H1 (cell line): ENCODE measurements at regions not wholly inside any gene's neighbourhood (a gene's known extent, or its start where the extent isn't known, plus 50 kb on each side); places are given as distances from the start of the nearest gene placed in this dataset.

Source experiments
- CTCF ChIA-PET: fragments of 300-600 bp; sonication (Branson Sonifier 250); formaldehyde crosslinking; loops from one replicate; lab custom pipeline; 2021; ENCODE audit not compliant: partially characterized antibody; lab: Charles Lee
- POLR2A ChIA-PET: fragments of 300-600 bp; sonication (Branson Sonifier 250); formaldehyde crosslinking; loops from one replicate; lab custom pipeline; 2021; ENCODE audit warnings: inconsistent platforms; ENCODE audit not compliant: partially characterized antibody; lab: Charles Lee
- DNase-seq, 2 experiments: peaks; one replicate each; pipeline versions ENCODE4 v3.0.0 to v3.0.0-alpha.2; 2010 to 2022; ENCODE audit warnings: low spot score in 2 of 2, low read depth in 1 of 2, mixed read lengths in 1 of 2
- FAIRE-seq: peaks from 2 replicates; lab custom pipeline; 2011; peaks lifted over from hg19 to GRCh38; lab: Jason Lieb, UNC
- H2AFZ ChIP-seq: 2 replicates; pipeline ENCODE4 v1.8.1; 2012; ENCODE audit warnings: low read length, inconsistent platforms
- H2AK5ac ChIP-seq: 2 replicates; pipeline ENCODE4 v1.6.1; 2013; ENCODE audit warnings: low read depth, low read length
- H2BK120ac ChIP-seq: replicated peaks from 2 replicates; pipeline ENCODE3; 2013; ENCODE audit warnings: low read depth, low read length, inconsistent platforms
- H2BK12ac ChIP-seq: 2 replicates; pipeline ENCODE4 v1.6.1; 2013; ENCODE audit warnings: low read depth, low read length
- H2BK15ac ChIP-seq: 2 replicates; pipeline ENCODE4 v1.6.1; 2013; ENCODE audit warnings: low read length
- H2BK20ac ChIP-seq: 2 replicates; pipeline ENCODE4 v1.6.1; 2013; ENCODE audit warnings: low read length
- H2BK5ac ChIP-seq: 2 replicates; pipeline ENCODE4 v1.6.1; 2013; ENCODE audit warnings: low read depth, low read length
- H3K14ac ChIP-seq: 2 replicates; pipeline ENCODE4 v1.6.1; 2013; ENCODE audit warnings: inconsistent platforms; ENCODE audit not compliant: insufficient read length
- H3K18ac ChIP-seq: 2 replicates; pipeline ENCODE4 v1.6.1; 2013; ENCODE audit warnings: low read length; ENCODE audit errors: extremely low read depth
- H3K23ac ChIP-seq: 2 replicates; pipeline ENCODE4 v1.6.1; 2013; ENCODE audit warnings: inconsistent platforms; ENCODE audit not compliant: insufficient read length
- H3K23me2 ChIP-seq: 2 replicates; pipeline ENCODE4 v1.6.1; 2013; ENCODE audit warnings: low read depth, low read length
- H3K27ac ChIP-seq: 2 replicates; pipeline ENCODE4 v1.6.1; 2011; ENCODE audit warnings: low read depth, low read length, inconsistent platforms
- H3K27me3 ChIP-seq, 4 experiments: replicated peaks in 1 of 4; 1 replicate in 1 of 4; 2 replicates in 3 of 4; pipeline versions ENCODE4 v1.6.1 to v1.8.1; 2011 to 2013; ENCODE audit warnings: low read length in 3 of 4, mild to moderate bottlenecking in 3 of 4, inconsistent platforms in 2 of 4, mixed read lengths in 2 of 4, moderate library complexity in 1 of 4; ENCODE audit not compliant: control insufficient read depth in 3 of 4, insufficient read depth in 3 of 4; ENCODE audit errors: extremely low read depth in 1 of 4
- H3K36me3 ChIP-seq, 4 experiments: 2 replicates each; pipeline versions ENCODE4 v1.6.1 to v1.8.1; 2011 to 2013; ENCODE audit warnings: mild to moderate bottlenecking in 4 of 4, low read length in 3 of 4, moderate library complexity in 2 of 4, control low read depth in 1 of 4, inconsistent platforms in 1 of 4; ENCODE audit not compliant: insufficient read depth in 4 of 4, control insufficient read depth in 2 of 4
- H3K4ac ChIP-seq: replicated peaks from 2 replicates; pipeline ENCODE3; 2013; ENCODE audit warnings: low read length, low read depth, mixed read lengths, inconsistent platforms; ENCODE audit not compliant: insufficient read length
- H3K4me1 ChIP-seq, 4 experiments: replicated peaks in 1 of 4; 1 replicate in 1 of 4; 2 replicates in 3 of 4; pipeline versions ENCODE4 v1.6.1 to v1.8.1; 2011 to 2013; ENCODE audit warnings: low read length in 3 of 4, inconsistent platforms in 2 of 4, mixed read lengths in 1 of 4; ENCODE audit not compliant: insufficient read depth in 4 of 4, control insufficient read depth in 3 of 4
- H3K4me2 ChIP-seq, 2 experiments: 2 replicates each; pipeline versions ENCODE4 v1.6.1 to v1.8.1; 2011 to 2013; ENCODE audit warnings: low read depth in 2 of 2, low read length in 2 of 2, control low read depth in 1 of 2, inconsistent platforms in 1 of 2, mild to moderate bottlenecking in 1 of 2; ENCODE audit not compliant: insufficient read depth in 1 of 2
- H3K4me3 ChIP-seq, 4 experiments: fragments of 200-600, 300-600 bp in 1 of 4; sonication (generic), shearing (Covaris generic), sonication (Bioruptor Twin) in 1 of 4; 2 replicates each; pipeline versions ENCODE4 v1.5.1 to v1.8.1; 2011 to 2016; ENCODE audit warnings: low read length in 4 of 4, low read depth in 3 of 4, control low read depth in 2 of 4, inconsistent platforms in 2 of 4, mild to moderate bottlenecking in 2 of 4, mixed read lengths in 1 of 4, moderate library complexity in 1 of 4; ENCODE audit not compliant: insufficient read depth in 2 of 4; ENCODE audit errors: extremely low read depth in 1 of 4
- H3K56ac ChIP-seq: replicated peaks from 2 replicates; pipeline ENCODE3; 2013; ENCODE audit warnings: low read depth, mild to moderate bottlenecking, mixed read lengths, low read length, inconsistent platforms; ENCODE audit not compliant: insufficient read length
- H3K79me1 ChIP-seq: 2 replicates; pipeline ENCODE4 v1.6.1; 2013; ENCODE audit warnings: low read depth, low read length, control low read depth
- H3K79me2 ChIP-seq, 2 experiments: 2 replicates each; pipeline versions ENCODE4 v1.6.1 to v1.8.1; 2012 to 2013; ENCODE audit warnings: low read length in 2 of 2, mild to moderate bottlenecking in 2 of 2, inconsistent platforms in 1 of 2; ENCODE audit not compliant: insufficient read depth in 2 of 2, control insufficient read depth in 1 of 2
- H3K9ac ChIP-seq, 4 experiments: replicated peaks in 1 of 4; 1 replicate in 1 of 4; 2 replicates in 3 of 4; pipeline versions ENCODE4 v1.6.1 to v1.8.1; 2011 to 2013; ENCODE audit warnings: low read depth in 3 of 4, low read length in 3 of 4, control low read depth in 2 of 4, mild to moderate bottlenecking in 2 of 4, moderate library complexity in 2 of 4, inconsistent platforms in 1 of 4; ENCODE audit errors: extremely low read depth in 1 of 4
- H3K9me3 ChIP-seq, 2 experiments: 2 replicates each; pipeline versions ENCODE4 v1.6.1 to v1.8.1; 2012 to 2013; ENCODE audit warnings: mild to moderate bottlenecking in 2 of 2, moderate library complexity in 2 of 2, control low read depth in 1 of 2, inconsistent platforms in 1 of 2, low read depth in 1 of 2, low read length in 1 of 2, mixed read lengths in 1 of 2; ENCODE audit not compliant: insufficient read depth in 2 of 2
- H4K20me1 ChIP-seq, 2 experiments: replicated peaks in 1 of 2; 2 replicates each; pipeline versions ENCODE3 to v1.8.1; 2011 to 2013; ENCODE audit warnings: inconsistent platforms in 2 of 2, low read length in 2 of 2, mild to moderate bottlenecking in 1 of 2; ENCODE audit not compliant: insufficient read depth in 2 of 2, control insufficient read depth in 1 of 2
- H4K5ac ChIP-seq: 2 replicates; pipeline ENCODE4 v1.6.1; 2013; ENCODE audit warnings: low read length, low read depth, mixed read lengths, inconsistent platforms; ENCODE audit not compliant: insufficient read length
- H4K8ac ChIP-seq: 2 replicates; pipeline ENCODE4 v1.8.0; 2013; ENCODE audit warnings: mild to moderate bottlenecking, moderate library complexity, low read length, inconsistent platforms; ENCODE audit not compliant: insufficient read depth; ENCODE audit errors: extremely low read depth
- H4K91ac ChIP-seq: replicated peaks from 2 replicates; pipeline ENCODE3; 2013; ENCODE audit warnings: low read length, mixed read lengths, inconsistent platforms; ENCODE audit not compliant: insufficient read length
- SAP30 ChIP-seq: fragments of 300-600 bp; sonication (generic); IDR thresholded peaks from 2 replicates; pipeline ENCODE4 v1.7.1; 2012; ENCODE audit warnings: low read length, moderate library complexity, mild to moderate bottlenecking, inconsistent platforms; ENCODE audit not compliant: insufficient read depth, insufficient replicate concordance
- WGBS, 2 experiments: shearing (Covaris generic) in 1 of 2; methylation state at CpG; one replicate each; pipeline versions ENCODE4 v1.1.6 to v1.1.7; 2013 to 2015; ENCODE audit warnings: low lambda C conversion rate in 2 of 2, mixed read lengths in 2 of 2, inconsistent platforms in 1 of 2, low coverage in 1 of 2, missing lambda C conversion rate in 1 of 2; ENCODE audit not compliant: insufficient replicate concordance in 2 of 2, insufficient coverage in 1 of 2, insufficient read length in 1 of 2; ENCODE audit errors: extremely low coverage in 1 of 2, missing lambda C conversion rate in 1 of 2; 5-methylcytosine and 5-hydroxymethylcytosine counted together

DNA sequence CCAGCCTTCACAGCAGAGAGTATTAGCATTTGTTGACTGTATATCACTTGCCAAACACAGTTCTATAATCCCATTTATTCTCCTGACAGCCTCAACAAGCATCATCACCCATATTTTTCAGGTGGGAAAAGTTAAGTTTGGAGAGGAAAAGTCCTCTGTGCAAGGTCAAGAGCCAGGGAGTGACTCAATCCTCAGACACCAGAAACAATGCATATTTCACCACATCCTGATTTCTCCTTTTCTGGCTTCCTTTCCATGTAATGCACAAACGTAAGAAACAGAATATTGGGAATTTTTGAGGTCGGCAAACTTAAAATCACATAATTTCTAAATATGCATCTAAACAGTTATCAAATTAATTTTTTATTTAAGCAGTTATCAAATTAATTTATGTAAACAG, 116.0 kb upstream of the GADL1 start:
- H3K9ac ChIP-seq: no peak overlapping the region
- H2AFZ ChIP-seq: no peak overlapping the region
- DNase-seq (no peak), FAIRE-seq (no peak)
- TF ChIP-seq SAP30: no peak
- H2AK5ac ChIP-seq: no peak overlapping the region
- no peak overlapping the region for H3K18ac ChIP-seq
- no peak overlapping the region for H2BK12ac ChIP-seq
- no peak overlapping the region for H3K14ac ChIP-seq
- H2BK5ac ChIP-seq: no peak overlapping the region
- peaks cover 0 to 4% of the 10 kb centered on the region in 2 experiments; a peak in 1 of 4 replicates for H3K9me3 ChIP-seq
- CTCF ChIA-PET: interaction anchor here (1.0 to 1.5 kb wide), 7 partner anchors 8 to 200 kb away, joined by 3 to 4 read pairs (median 3); no protein-coding TSS in a partner anchor
- no peaks in the 10 kb centered on the region for H3K36me3 ChIP-seq
- H2BK15ac ChIP-seq: no peak overlapping the region
- H3K56ac ChIP-seq: no peak overlapping the region
- no peaks in the 10 kb centered on the region for H3K79me2 ChIP-seq
- H3K27me3 ChIP-seq: peaks cover 2 to 51% (median 24%) of the 10 kb centered on the region in 4 experiments; a peak in 6 of 7 replicates
- no peaks in the 10 kb centered on the region for H4K20me1 ChIP-seq
- no peaks in the 10 kb centered on the region for H3K79me1 ChIP-seq
- H2BK120ac ChIP-seq: no peak overlapping the region
- no peak overlapping the region for H3K4ac ChIP-seq
- POLR2A ChIA-PET: interaction anchor here (1.1 kb wide), 1 partner anchor 15 kb away, joined by 3 read pairs; no protein-coding TSS in a partner anchor
- no peak overlapping the region for H4K8ac ChIP-seq
- H4K5ac ChIP-seq: no peak overlapping the region
- no peak overlapping the region for H3K23ac ChIP-seq
- H3K4me2 ChIP-seq: no peak overlapping the region
- no peak overlapping the region for H2BK20ac ChIP-seq
- H3K27ac ChIP-seq: no peak overlapping the region
- 90% methylated on average over 2 of the region's 2 CpGs; no CpG with 5 or more reads in 1 of the 2 experiments for WGBS, 2 experiments
- no peak overlapping the region for H4K91ac ChIP-seq
- H3K4me1 ChIP-seq: no peaks in the 10 kb centered on the region
- H3K4me3 ChIP-seq: no peak overlapping the region
- H3K23me2 ChIP-seq: no peaks in the 10 kb centered on the region
